Fibroblast of skin of right biceps (primary cell): ENCODE measurements at regions not wholly inside any gene's neighbourhood (a gene's known extent, or its start where the extent isn't known, plus 50 kb on each side); places are given as distances from the start of the nearest gene placed in this dataset.

Source experiments
- DNase-seq: peaks from one replicate; pipeline ENCODE4 v3.0.0-alpha.2; 2013

GRCh38 chr20:50273601-50274491, 83.2 kb downstream of the CEBPB start:
- DNase-seq: no peak

- no peak for DNase-seq
Observed at GRCh38 chr20:50274570-50275430, 84.2 kb downstream of the CEBPB start.

GRCh38 chr20:50276119-50277063, 85.8 kb downstream of the CEBPB start:
- DNase-seq: no peak

GRCh38 chr20:50277064-50277415, 86.4 kb downstream of the CEBPB start:
- no peak for DNase-seq

- DNase-seq: no peak
Observed at GRCh38 chr20:50277460-50278376, 87.1 kb downstream of the CEBPB start.

- no peak for DNase-seq
Observed at GRCh38 chr20:50278377-50278683, 87.7 kb downstream of the CEBPB start.

GRCh38 chr20:50278684-50279531, 88.3 kb downstream of the CEBPB start:
- DNase-seq: no peak

GRCh38 chr20:50279988-50280850, 89.6 kb downstream of the CEBPB start:
- DNase-seq: no peak

- no peak for DNase-seq
Observed at GRCh38 chr20:50280851-50281655, 90.4 kb downstream of the CEBPB start.

- no peak for DNase-seq
Observed at GRCh38 chr20:50281831-50282591, 91.4 kb downstream of the CEBPB start.

- no peak for DNase-seq
Observed at GRCh38 chr20:50282592-50283241, 92.1 kb downstream of the CEBPB start.

GRCh38 chr20:50283370-50283769, 92.7 kb downstream of the CEBPB start:
- DNase-seq: no peak

GRCh38 chr20:50283922-50284810, 93.5 kb downstream of the CEBPB start:
- peak; percentile 72 for DNase-seq

- DNase-seq: no peak
Observed at GRCh38 chr20:50284811-50285375, 94.3 kb downstream of the CEBPB start.

- peak; percentile 72 for DNase-seq
Observed at GRCh38 chr20:50285376-50286173, 94.9 kb downstream of the CEBPB start.
